Activated CD4-positive, alpha-beta T cell treated with anti-CD3 and anti-CD28 coated beads, Interleukin-10, Interleukin-2, amounts not matched to agents 100 ng/mL and 50 ng/mL, durations not matched to agents 16 hours and 8 hours (primary cell): ENCODE measurements at regions not wholly inside any gene's neighbourhood (a gene's known extent, or its start where the extent isn't known, plus 50 kb on each side); places are given as distances from the start of the nearest gene placed in this dataset.
"Not testable (repeated sequence)": the region's sequence is repeated elsewhere in the genome, so short reads cannot be mapped to it uniquely, and the experiment has no call there.

ENCODE experiments used
- DNase-seq: peaks from one replicate; pipeline ENCODE4 v3.0.0-alpha.2; 2020

DNA sequence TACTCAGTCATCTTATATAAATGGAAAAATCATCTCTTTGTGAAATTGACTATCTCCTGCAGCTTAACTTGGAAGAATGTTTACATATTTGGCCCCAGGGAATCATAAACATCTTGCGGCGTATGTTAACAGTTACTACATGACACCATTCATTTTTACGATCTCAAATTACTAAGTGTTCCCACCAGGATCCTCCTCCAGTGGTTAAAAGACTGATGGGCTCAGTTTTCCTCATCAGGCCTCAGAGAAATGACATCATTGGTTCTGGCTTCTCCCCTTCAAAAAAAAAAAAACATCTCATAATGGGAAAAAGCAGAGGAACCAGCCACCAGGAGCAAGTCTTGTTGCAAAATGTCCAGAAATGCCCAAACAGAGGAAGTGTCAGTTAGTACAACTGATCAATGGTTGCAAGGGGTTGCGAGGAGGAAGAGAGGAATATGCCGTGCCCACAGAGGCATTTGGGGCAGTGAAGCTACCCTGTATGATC is 70.5 kb upstream of the LIPC start:
- DNase-seq, result no peak

DNA sequence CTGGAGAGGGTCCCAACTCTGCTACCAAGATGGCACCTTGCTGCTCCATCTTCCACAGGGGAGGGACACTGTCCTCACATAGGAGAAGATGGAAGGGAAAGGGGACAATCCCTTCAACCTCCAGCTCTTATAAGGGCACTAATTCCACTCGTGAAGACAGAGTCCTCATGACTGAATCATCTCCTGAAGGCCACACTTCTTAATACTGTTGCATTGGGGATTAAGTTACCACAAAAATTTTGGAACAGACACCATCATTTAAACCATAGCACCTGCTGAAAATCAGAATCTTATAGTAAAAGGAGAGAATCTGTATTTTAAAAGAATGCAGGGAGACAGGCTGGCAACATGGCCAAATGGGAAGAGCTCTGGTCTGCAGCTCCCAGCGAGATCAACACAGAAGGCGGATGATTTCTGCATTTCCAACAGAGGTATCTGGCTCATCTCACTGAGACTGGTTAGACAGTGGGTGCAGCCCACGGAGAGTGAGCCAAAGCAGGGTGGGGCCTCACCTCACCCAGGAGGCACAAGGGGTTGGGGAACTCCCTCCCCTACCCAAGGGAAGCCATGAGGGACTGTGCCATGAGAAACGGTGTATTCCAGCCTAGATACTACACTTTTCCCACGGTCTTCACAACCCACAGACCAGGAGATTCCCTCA is 69.4 kb upstream of the LIPC start:
- DNase-seq, result no peak

DNA sequence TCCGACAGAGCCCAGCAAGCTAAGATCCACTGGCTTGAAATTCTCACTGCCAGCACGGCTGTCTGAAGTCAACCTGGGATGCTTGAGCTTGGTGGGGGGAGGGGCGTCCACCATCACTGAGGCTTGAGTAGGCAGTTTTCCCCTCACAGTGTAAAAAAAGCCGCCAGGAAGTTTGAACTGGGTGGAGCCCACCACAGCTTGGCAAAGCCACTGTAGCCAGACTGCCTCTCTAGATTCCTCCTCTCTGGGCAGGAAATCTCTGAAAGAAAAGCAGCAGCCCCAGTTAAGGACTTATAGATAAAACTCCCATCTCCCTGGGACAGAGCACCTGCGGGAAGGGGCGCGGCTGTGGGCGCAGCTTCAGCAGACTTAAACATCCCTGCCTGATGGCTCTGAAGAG is 68.7 kb upstream of the LIPC start:
- not testable (repeated sequence) for DNase-seq

DNA sequence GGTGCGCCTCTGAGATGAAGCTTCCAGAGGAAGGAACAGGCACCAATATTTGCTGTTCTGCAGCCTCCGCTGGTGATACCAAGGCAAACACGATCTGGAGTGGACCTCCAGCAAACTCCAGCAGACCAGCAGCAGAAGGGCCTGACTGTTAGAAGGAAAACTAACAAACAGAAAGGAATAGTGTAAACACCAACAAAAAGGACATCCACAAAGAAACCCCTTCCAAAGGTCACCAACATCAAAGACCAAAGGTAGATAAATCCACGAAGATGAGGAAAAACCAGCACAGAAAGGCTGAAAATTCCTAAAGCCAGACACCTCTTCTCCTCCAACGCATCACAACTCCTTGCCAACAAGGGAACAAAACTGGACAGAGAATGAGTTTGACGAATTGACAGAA is 68.1 kb upstream of the LIPC start:
- not testable (repeated sequence) for DNase-seq

DNA sequence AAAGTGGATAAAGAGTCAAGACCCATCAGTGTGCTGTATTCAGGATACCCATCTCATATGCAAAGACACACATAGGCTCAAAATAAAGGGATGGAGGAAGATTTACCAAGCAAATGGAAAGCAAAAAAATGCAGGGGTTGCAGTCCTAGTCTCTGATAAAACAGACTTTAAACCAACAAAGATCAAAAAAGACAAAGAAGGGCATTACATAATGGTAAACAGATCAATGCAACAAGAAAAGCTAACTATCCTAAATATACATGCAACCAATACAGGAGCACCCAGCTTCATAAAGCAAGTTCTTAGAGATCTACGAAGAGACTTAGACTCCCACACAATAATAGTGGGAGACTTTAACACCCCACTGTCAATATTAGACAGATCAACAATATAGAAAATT is 66.7 kb upstream of the LIPC start:
- not testable (repeated sequence) for DNase-seq

DNA sequence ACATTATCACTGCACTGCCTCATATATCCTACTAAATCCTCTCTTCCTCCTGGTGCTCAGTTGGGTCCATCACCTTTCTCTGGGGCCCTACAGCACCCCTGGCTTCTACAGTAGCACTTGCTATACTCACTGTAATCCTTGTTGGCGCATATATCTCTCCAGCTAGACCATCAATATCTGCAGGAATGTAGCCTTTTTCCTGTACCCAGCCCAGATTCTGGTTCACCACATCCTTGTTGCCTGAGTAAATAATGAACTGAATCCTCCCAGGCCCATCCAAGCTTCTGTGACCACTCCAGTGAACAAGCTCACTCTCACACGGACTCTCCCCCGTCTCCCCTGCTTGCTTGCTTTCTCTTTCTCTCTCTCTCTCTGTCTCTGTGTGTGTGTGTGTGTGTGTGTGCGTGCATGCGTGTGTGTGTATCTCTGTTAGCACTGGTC is 62.5 kb upstream of the LIPC start:
- DNase-seq, result no peak

DNA sequence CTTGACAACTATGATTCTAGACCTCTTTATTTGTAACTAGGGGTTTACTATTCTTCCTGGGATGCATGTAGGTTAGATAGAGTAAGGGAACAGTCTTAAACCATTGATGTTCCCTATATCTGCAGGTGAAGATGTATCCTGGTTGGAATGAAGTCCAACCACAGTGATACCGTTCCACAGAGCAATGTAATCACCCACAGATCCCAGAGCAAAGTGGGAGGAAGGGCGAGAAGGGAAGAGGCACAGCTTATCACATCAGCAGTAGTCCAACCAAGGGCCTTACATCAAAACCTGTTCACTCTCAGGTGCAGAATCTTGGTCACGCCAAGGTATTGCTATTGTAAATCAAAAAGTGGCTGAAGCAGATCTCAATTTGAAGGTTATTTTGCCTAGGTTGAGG is 61.8 kb upstream of the LIPC start:
- no peak for DNase-seq

DNA sequence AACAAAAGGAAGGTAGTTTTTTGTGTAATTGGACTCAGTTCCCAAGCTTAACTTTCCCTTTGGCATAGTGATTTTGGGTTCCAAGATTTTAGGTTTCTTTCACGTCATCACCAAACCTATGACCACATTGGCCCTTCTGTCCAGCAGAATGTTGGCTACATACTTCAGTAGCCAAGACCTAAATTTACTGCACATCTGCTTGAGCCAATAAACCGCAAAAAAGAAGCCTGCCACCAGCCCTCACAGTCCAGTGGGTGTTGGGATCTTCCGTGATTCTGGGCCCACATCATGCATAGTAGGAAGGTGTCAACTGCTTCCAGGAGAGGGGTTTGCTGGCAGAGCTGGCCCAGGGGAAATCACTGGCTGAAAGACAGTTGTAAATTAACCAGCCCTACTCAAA is 57.6 kb upstream of the LIPC start:
- no peak for DNase-seq

DNA sequence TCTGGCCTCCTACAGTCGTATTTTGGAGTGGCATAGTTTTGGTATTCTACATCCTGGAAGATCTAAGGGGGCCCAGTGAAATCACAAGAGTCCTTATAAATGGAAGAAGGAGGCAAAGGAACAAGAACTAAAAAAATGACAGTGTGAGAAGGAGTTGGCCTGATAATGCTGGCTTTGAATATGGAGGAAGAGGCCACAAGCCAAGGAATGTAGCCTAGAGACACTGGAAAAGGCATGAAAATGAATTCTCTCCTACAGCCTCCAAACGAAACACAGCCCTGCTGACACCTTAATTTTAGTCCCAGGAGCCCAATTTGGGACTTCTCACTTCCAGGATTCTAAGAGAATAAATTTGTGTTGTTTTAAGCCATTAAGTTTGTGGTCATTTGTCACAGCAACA is 54.6 kb upstream of the LIPC start:
- no peak for DNase-seq

DNA sequence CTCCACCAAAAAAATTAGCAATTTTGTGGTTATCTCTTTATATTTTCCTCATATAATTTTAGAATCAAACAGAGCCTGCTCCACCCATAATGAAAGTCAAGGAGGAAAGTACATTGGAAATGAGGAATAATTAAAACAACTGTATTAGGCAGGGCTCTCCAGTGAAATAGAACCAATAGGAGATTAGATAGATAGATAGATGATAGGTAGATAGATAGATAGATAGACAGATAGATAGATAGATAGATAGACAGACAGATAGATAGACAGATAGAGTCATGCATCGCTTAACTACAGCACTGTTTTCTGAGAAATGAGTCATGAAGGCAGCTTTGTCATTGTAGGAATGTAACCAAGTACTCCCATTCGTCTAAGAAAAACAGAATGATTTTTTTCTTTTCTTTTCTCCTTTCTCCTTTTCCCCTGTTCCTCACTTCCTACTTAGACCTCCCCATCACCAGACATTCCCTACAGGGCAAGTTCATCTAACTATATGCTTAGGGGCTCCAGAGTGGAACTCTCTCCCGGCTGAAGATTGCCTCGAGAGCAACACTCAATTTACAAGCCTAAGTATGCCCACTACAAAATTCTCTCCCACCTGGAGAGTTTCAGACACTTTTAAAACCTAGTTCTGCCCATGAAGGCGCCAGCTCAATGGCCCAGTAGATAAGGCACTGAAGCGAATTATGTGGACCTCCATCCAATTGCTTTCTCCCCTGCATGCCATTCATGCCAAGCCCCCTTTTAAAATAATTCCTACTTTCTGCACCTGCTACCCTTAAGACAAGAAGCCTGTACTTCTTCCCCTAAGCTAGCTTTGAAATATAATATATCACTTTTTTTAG is 53.3 kb upstream of the LIPC start:
- no peak for DNase-seq

DNA sequence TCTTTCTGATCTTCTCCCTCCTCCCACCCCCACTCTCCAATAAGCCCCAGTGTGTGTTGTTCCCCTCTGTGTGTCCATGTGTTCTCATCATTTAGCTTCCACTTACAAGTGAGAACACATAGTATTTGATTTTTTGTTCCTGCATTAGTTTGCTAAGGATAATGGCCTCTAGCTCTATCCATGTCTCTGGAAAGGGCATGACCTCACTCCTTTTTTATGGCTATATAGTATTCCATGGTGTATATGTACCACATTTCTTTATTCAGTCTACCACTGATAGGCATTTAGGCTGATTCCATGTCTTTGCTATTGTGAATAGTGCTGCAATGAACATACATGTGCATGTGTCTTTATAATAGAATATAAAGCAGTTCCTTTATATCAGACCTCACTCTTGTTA is 52.3 kb upstream of the LIPC start:
- DNase-seq, result not testable (repeated sequence)

DNA sequence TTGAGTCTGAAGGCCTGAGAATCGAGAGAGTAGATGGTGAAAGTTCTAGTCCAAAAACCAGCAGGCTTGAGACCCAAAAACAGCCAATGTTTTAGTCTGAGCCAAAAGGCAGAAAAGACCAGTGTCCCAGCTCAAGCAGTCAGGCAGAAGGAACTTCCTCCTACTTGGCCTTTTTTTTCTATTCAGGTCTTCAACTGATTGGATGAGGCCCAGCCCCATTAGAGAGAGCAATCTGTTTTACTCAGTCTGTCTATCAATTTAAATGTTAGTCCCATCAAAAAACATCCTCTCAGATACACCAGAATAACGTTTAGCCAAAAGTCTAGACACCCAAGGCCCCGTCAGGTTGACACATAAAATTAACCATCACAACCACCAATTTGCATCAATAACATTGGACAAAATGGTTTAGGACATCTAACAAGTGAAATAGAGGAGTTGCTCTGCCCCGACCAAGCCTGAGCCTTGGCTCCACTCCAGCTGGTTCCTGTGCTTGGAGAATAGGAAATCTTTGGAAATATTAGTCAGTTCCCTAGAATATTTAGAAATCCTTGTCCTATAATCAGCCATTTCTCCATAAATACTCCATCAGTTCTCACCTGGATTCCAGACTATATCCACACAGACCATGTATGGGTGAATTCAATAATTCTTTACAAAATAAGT is 51.4 kb upstream of the LIPC start:
- no peak for DNase-seq

DNA sequence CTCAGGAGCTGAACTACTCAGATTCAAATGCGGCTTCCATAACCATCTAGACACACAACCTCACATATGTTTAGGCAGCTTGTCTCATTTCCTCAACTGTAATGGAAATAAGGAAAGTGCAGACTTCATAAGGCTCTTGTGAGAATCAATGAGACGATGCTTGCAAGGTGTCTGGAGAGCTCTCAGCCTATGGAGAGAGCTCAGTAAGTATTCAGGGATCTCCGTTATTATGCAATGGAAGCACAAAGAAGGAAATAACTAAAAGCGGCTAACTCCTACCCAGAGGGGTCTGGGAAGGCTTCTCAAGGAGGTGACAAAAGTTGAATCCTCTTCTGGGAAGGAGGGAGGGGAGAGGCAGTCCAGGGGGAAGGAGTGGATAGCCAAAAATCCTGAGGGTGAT is 50.1 kb upstream of the LIPC start:
- DNase-seq, result no peak
